HEK293T (cell line): ENCODE measurements at regions not wholly inside any gene's neighbourhood (a gene's known extent, or its start where the extent isn't known, plus 50 kb on each side); places are given as distances from the start of the nearest gene placed in this dataset.

Source experiments
- BHLHE40 ChIP-seq: fragments of 450-650 bp; IDR thresholded peaks from 2 replicates; pipeline ENCODE4 v1.6.1; 2016; ENCODE audit warnings: mild to moderate bottlenecking, moderate library complexity, borderline replicate concordance
- CTBP1 ChIP-seq: fragments of 450-650 bp; IDR thresholded peaks from 2 replicates; pipeline ENCODE4 v1.6.1; 2016; ENCODE audit warnings: borderline replicate concordance
- ELF4 ChIP-seq: fragments of 450-650 bp; IDR thresholded peaks from 2 replicates; pipeline ENCODE4 v1.6.1; 2017; ENCODE audit warnings: antibody characterized with exemption
- FOXA1 ChIP-seq: fragments of 450-650 bp; IDR thresholded peaks from 2 replicates; pipeline ENCODE4 v1.6.1; 2016; ENCODE audit warnings: mild to moderate bottlenecking
- FOXK2 ChIP-seq: fragments of 450-650 bp; IDR thresholded peaks from 2 replicates; pipeline ENCODE4 v1.6.1; 2016; ENCODE audit warnings: mild to moderate bottlenecking
- FOXM1 ChIP-seq: fragments of 450-650 bp; IDR thresholded peaks from 2 replicates; pipeline ENCODE4 v1.6.1; 2017; ENCODE audit warnings: mild to moderate bottlenecking, borderline replicate concordance
- HDGF ChIP-seq: fragments of 450-650 bp; IDR thresholded peaks from 2 replicates; pipeline ENCODE4 v1.6.1; 2017; ENCODE audit warnings: antibody characterized with exemption, borderline replicate concordance
- L3MBTL2 ChIP-seq: fragments of 450-650 bp; conservative IDR thresholded peaks from 2 replicates; pipeline ENCODE4 v1.6.1; 2016; ENCODE audit warnings: mild to moderate bottlenecking
- LEF1 ChIP-seq: fragments of 450-650 bp; IDR thresholded peaks from 2 replicates; pipeline ENCODE4 v1.6.1; 2017; ENCODE audit warnings: mild to moderate bottlenecking, borderline replicate concordance
- PKNOX1 ChIP-seq: fragments of 450-650 bp; IDR thresholded peaks from 2 replicates; pipeline ENCODE4 v1.6.1; 2016
- SP1 ChIP-seq: fragments of 450-650 bp; IDR thresholded peaks from 2 replicates; pipeline ENCODE4 v1.6.1; 2017
- ZNF384 ChIP-seq: fragments of 450-650 bp; IDR thresholded peaks from 2 replicates; pipeline ENCODE4 v1.6.1; 2016

GRCh38 chr18:65265761-65266160 is 485.1 kb upstream of the CDH7 start:
- TF ChIP-seq L3MBTL2 = no peak
- TF ChIP-seq FOXA1 = no peak
- TF ChIP-seq HDGF = no peak
- TF ChIP-seq ZNF384 = no peak
- TF ChIP-seq LEF1 = no peak
- no peak for TF ChIP-seq BHLHE40
- no peak for TF ChIP-seq FOXM1
- no peak for TF ChIP-seq SP1
- TF ChIP-seq PKNOX1 = no peak
- no peak for TF ChIP-seq CTBP1
- TF ChIP-seq ELF4 = no peak
- TF ChIP-seq FOXK2 = no peak
